Ovary (tissue), 3 donors: ENCODE measurements at regions not wholly inside any gene's neighbourhood (a gene's known extent, or its start where the extent isn't known, plus 50 kb on each side); places are given as distances from the start of the nearest gene placed in this dataset.

ENCODE experiments used
- EP300 ChIP-seq: sonication (generic); formaldehyde crosslinking; IDR thresholded peaks from one replicate; pipeline ENCODE4 v1.6.1; 2017; ENCODE audit warnings: antibody characterized with exemption
- TF ChIP-seq, protein P1 (sequence below), 3 donors: fragments of 450-650 bp in 2 of 3; fragments of 200-600 bp in 1 of 3; IDR thresholded peaks; one replicate each; pipeline versions ENCODE4 v1.5.1 to v1.8.0; 2016 to 2022; ENCODE audit warnings: antibody characterized with exemption in 3 of 3, mild to moderate bottlenecking in 1 of 3
- donor health status: DM: no; HTN: no; CAD: no.

DNA sequence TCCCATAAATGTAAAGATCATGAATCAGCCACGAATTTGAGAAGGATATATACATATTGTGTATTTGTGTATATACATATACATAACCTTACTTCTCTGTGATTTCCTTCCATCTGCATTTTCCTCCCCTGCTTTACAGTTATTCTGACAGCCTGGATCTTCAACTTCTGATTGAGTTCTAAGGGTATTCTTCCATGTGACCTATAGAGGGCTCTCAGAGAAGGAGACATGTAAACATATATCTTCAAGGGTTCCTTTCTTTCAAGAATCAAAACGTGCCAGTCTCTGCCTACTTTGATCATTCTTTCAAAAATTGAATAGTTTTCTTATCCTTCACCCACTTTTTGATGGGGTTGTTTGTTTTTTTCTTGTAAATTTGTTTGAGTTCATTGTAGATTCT is 453.7 kb upstream of the POT1 start:
- TF ChIP-seq, protein P1, sequence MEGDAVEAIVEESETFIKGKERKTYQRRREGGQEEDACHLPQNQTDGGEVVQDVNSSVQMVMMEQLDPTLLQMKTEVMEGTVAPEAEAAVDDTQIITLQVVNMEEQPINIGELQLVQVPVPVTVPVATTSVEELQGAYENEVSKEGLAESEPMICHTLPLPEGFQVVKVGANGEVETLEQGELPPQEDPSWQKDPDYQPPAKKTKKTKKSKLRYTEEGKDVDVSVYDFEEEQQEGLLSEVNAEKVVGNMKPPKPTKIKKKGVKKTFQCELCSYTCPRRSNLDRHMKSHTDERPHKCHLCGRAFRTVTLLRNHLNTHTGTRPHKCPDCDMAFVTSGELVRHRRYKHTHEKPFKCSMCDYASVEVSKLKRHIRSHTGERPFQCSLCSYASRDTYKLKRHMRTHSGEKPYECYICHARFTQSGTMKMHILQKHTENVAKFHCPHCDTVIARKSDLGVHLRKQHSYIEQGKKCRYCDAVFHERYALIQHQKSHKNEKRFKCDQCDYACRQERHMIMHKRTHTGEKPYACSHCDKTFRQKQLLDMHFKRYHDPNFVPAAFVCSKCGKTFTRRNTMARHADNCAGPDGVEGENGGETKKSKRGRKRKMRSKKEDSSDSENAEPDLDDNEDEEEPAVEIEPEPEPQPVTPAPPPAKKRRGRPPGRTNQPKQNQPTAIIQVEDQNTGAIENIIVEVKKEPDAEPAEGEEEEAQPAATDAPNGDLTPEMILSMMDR (IDR thresholded peaks at IDR 0.05) = no peak
- no peak for TF ChIP-seq EP300
